Spleen (tissue), 7 donors: ENCODE measurements at regions not wholly inside any gene's neighbourhood (a gene's known extent, or its start where the extent isn't known, plus 50 kb on each side); places are given as distances from the start of the nearest gene placed in this dataset.

ENCODE experiments used
- CTCF ChIP-seq, 11 experiments: fragments of 200-600 bp in 7 of 11; fragments of 450-650 bp in 4 of 11; sonication (generic) in 4 of 11; IDR thresholded peaks in 8 of 11; conservative IDR thresholded peaks in 3 of 11; 1 replicate in 7 of 11; 2 replicates in 4 of 11; pipeline versions ENCODE4 v1.4.0 to v1.8.0; 2016 to 2021; ENCODE audit warnings: antibody characterized with exemption in 11 of 11, inconsistent platforms in 4 of 11, mild to moderate bottlenecking in 1 of 11
- POLR2A ChIP-seq, 3 donors: fragments of 450-650 bp; IDR thresholded peaks; one replicate each; pipeline ENCODE4 v1.5.1; 2017; ENCODE audit warnings: antibody characterized with exemption in 3 of 3, mild to moderate bottlenecking in 1 of 3
- donor health status: DM: no; HTN: no; CAD: no; lungs with moderate emphysema.
- donor health status: DM: no; HTN: no; CAD: no.
- donor health status: DM: no; HTN: no; CAD: no.

- TF ChIP-seq CTCF (IDR thresholded peaks at IDR 0.05 in 8 of 11, conservative IDR thresholded peaks at IDR 0.05 in 3 of 11) (no peak), POLR2A (IDR thresholded peaks at IDR 0.05) (no peak)
Observed at GRCh38 chr2:155633887-155634570, 698.5 kb downstream of the NR4A2 start.
